Activated CD8-positive, alpha-beta memory T cell treated with anti-CD3 and anti-CD28 coated beads, Interleukin-2, amount 50 U/mL, for 24 hours (primary cell): ENCODE measurements at regions not wholly inside any gene's neighbourhood (a gene's known extent, or its start where the extent isn't known, plus 50 kb on each side); places are given as distances from the start of the nearest gene placed in this dataset.
"Not testable (repeated sequence)": the region's sequence is repeated elsewhere in the genome, so short reads cannot be mapped to it uniquely, and the experiment has no call there.

ENCODE experiments used
- DNase-seq: peaks from one replicate; pipeline ENCODE4 v3.0.0-alpha.2; 2020; ENCODE audit errors: extremely low read depth

DNA sequence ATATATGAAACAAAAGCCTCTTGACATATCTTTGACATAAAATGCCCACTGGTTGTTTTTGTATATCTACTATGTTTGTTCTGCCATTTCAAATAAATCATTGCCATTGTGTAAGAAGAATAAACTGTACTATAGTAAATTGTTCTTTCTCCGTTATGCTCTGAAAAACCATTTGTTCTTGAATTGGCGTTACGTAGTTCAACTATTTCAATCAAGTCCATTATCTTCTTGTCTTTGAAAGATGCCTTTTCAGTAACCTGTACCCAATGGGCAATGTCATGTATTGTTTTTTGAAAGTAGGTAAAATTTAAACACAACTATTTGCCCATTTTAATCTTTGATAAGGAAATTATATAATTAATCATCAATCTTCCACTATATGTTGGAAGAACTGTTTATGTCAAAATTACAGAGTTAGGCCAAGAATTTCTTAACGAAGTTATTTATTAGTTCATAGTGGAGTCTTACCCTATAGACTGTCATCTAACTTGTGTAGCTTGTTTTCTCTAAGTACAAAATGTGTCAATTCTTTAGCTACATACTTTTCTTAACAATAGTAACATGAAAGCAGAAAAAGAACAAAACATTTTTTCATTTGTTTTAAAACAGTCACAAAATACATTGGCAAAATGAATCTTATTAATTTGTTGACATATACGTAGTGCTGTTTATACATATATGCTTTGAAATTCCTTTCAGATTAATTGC, 294.8 kb downstream of the PTPRC start:
- no peak for DNase-seq

DNA sequence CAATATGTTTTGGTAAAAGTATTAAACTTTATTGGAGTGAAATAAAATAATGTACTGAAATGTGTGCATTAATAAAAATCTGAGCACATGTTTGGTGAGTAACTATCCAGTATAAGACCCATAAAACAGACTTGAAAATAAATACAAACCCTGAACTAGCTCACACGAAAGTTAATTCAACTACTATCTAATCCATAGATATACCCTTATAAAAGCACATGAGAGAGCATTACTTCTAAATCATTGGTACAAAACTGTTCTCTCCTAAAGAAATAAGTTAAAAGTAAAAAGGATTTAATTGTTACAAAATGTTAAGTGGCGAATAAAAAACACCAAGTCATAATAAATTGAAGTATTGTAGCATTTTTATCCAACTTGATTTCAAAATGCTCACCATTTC, 295.6 kb downstream of the PTPRC start:
- no peak for DNase-seq

DNA sequence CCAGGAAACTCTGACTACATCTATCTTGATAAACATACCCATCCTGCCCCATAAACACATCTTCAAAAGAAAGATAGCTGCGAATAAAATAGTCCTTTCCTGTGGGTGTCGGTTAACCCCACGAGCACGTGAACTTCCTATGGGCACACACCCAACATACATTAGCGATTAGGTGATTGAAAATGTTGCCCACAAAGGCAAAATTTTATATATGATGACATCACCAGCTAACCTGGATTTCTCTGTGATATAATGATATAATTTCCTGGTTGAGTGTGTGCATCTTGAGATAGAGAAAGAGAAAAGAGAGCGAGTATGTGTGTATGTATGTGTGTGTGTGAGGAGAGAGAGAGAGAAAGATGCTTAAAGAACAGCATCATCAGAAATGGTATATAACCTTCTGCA, 296.1 kb downstream of the PTPRC start:
- DNase-seq = peak; percentile 13

DNA sequence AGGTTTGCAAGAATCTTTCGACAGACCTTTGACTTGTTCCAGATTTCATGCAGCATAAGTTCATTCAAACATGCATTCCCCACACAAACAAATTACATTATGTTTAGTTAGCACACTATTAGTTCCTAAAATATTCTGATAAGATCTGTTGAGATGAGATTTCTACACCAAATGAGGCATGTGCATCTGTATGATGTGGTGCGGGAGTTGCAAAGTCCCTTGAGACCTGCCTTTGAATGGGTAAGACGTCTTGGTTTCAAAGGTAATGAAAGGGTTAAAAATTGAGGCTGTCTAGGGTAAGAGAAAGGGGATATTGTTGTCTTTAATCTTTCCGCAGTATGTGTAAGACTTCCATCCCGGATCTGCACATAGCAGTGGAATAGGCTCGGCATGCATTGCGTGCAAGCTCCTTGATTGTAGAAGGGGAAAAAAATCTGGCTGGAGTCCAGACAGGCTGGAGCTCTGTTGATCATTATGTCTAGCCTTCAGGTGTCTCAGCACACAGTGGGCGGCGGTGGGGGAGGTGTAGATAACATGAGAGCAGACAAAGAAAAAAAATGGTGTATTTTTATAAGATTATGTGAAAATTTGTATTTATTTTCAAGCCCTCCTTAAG, 296.6 kb downstream of the PTPRC start:
- no peak for DNase-seq

DNA sequence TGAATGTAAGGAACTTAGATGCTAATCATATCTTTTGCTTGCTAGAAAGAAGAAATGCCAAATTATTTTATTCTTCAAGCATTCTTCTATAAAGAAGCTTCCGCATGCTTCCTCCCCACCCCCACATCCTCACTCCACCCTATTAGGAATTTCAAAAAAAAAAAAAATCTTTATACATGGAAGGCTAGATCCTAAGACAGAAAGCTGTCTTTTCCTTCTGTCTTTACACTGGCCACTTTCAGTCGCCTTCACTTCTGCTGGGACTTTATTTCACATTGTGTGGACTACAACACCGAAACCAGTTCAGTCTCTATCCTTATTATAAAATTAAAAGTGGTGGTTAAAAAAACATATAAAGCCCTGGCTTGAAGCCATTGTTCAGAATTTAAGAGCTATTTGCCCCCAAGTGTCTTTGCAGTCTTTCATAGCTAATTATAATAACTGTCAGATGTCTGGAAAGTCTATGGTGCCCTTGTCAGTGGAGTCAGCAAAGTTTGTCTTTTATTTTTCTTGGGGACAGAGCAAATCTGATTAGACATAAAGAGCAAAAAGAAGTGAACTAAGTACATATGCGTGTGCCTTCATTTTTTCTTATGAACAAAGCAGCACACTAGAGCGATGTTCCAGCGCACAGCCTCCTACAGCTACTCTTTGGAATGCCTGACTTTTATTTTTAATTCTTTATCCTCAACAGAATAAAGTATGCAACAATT, 297.7 kb downstream of the PTPRC start:
- no peak for DNase-seq

DNA sequence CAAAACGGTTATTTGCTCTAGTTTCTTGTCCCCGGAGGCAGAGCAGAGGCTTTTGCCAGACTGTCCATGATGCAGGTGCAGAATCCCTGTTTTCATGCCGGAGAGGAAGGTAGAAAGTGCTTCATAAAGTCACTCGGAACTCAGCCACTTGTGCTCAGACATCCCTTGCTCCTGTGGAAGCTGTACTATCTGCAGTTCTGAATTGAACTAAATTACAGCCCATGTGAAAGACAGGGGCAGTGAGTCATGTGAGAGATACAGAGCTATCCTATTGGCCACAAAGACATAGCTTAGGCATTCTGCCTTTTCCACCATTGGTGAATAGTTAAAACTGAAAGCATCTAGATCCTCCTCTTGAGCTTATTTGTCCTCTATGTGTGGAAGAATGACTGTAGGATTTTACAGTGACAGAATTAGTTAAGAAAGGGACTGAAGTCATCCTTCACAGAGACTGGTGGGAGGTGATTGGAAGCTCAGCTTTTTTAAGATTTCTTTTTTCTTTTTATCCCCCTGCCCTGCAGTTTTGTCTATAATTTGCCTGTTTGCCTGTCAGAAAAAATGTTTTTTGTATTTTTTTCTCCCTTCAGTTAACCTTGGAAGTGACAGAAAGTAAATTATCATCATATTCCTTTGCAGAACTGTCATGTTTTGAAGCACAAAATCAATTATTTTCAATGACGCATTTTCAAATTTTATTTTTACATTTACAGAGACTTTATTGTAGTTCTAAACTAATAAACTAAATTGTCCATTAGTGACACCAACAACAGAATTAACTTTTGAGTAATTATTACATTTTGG, 298.6 kb downstream of the PTPRC start:
- DNase-seq = no peak

DNA sequence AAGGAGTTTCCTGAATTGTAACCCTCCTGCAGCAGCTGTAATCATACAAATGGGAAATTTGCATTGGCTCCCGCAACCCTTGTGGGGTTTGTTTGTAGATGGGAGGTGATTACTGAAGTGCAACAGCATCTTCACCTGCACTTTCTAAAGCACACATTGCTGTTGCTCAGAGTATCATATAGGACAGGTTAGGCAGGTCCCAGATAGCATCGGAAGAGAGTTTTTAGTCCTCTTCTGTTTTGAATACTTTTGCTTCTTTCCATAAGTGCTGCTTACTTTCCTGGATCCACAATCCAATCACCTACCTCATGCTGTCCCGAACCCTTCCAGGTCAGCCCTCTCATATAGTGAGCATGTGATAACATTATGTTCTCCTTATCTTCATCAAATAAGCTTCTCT, 300.4 kb downstream of the PTPRC start:
- DNase-seq = no peak

DNA sequence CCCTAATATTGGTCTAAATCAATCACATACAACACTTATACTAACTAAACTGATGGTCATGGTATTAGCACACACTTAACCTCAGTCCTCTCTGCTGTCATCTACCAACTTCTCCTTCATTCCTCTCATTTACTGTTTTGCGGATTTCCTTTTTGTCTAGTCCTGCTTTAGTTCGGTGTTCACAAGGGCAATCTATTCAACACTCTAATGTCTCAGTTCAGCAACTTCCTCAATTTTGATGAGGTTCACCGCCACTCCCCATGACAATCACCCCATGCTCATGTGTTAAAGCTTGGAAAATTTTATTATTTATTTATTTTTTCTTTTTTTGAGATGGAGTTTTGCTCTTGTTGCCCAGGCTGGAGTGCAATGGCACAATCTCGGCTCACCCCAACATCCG, 301.1 kb downstream of the PTPRC start:
- no peak for DNase-seq

DNA sequence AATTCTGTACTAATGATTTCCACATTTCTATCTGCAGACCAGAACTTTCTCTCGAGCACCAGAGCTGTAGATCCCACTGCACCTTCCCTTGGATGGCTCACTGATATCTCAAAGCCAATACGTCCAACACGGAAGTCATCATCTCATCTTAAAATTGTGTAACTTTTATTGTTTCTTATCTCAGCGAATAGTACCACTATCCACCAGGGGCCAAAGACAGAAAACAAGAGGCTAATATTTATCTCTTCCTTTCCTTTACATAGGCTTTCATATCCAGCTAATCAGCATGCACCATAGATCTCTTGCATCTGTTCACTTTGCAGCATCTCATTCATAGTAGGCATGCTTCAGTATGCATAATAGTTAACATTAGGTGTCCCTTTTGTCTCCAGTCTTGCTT, 303.6 kb downstream of the PTPRC start:
- DNase-seq = no peak

DNA sequence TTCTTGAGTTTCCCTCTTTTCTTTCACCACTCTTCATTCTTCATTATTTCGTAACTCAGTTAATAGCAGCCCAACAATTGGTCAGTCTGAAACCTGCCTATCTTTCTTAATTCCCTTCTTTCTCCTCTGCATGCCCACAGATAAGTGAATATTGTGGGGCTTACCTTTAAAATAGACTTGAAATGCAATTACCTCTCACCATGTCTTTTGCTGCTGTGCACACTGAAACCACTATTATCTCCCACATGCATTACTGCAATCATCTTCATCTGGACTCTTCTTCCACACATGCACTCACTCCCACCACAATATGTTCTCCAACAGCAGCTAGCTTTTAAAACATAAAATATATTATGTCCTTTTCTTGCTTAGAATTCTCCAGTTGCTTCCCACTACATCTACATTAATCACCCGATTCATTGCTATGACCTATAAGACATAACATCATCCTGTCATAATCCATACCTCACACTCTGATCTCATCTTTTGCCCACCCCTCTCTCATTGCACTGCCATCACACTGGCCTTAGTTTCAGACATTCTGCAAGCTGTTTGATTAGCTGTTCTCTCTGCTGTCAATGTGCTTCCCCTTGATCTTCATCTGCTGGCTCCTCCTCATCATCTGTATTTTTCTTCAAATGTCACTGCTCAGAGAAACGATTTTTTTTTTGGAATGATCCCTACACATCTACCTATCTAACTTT, 304.8 kb downstream of the PTPRC start:
- no peak for DNase-seq

DNA sequence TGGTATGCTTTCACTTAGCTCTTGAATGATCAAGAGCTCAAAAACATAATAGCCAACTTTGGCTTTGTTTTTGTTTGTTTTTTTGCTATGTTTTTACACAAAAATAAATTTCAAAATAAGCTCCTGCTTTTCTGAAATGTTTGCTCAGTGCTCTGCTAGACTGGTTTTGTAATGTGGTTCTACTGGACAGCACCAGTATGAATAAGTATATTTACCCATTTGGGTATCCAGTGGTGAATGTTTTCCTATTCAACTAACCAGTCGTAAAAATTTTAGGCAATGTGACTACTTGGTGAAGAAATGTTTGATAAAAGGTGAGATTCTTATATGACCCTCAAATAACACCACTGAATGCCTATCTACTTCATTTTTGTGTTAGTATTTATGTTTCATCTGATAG, 308.6 kb downstream of the PTPRC start:
- DNase-seq = no peak

DNA sequence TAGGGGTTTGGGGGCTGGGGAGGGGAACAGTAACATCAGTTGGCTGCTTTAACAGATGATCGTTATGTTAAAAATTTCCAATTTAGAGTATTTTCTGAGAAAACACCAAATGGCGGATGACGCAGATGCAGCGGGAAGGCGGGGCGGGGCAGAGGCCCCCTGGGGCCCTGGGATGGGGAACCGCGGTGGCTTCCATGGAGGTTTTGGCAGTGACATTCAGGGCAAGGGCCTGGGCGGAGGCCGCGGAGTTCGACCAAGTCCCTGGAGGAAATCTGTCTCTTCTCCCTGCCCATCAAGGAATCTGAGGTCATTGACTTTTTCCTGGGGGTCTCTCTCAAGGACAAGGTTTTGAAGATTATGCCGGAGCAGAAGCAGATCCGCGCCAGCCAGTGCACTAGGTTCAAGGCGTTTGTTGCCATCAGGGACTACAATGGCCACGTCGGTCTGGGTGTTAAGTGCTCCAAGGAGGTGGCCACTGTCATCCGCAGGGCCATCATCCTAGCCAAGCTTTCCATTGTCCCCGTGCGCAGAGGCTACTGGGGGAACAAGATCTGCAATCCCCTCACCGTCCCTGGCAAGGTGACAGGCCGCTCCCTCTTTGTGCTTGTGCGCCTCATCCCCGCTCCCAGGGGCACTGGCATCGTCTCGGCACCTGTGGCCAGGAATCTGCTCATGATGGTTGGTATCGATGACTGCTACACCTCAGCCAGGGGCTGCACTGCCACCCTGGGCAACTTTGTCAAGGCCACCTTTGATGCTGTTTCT, 310.2 kb downstream of the PTPRC start:
- no peak for DNase-seq

DNA sequence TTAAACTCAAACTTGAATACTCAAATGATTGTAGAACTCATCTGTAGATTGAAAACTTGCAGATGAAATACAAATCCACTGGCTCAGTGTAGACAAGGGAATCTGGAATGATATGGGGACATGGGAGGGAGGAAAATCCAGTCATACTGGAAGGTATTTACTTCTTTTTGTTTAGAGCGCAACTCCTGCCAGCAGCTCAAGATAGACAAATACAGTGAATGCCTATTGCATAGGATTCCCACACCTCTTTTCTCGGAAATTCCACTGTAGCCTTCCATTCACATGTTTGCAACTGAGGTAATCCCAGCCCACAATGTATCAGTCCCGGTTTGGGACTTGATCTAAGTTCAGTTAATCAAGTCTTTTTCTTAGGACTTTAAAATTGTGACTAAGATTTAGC, 311.2 kb downstream of the PTPRC start:
- no peak for DNase-seq

DNA sequence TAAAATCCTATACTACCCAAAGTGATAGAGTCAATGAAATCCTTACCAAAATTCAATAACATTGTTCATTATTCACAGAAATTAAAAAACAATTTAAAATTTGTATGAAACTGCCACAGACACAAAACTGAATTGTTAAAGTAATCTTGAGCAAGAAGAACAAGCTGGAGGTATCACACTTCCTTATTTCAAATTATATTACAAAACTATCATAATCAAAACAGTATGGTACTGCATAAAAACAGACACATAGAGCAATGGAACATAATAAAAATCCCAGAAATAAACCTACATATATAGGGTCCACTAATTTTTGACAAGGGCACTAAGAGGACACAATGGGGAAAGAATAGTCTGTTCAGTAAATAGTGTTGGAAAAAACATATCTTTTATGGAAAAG, 316.2 kb downstream of the PTPRC start:
- DNase-seq = no peak

DNA sequence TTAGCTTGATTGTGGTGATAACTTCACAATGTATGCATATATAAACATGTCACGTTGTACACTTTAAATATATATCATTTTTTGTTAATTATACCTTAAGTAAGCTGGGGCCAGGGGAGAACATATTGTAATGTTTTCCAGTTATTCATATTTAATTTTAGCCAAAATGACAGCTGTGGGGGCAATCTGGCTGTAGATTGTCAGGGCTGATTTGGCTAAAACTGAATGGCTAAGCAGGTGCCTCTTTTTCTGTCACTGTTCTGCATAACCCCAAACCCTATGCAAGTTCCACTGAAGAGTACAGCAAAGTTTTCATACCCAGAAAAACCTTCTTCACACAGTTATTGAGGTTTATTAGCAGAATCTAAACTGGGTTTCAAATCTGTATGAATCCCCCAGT, 318.2 kb downstream of the PTPRC start:
- DNase-seq = no peak

DNA sequence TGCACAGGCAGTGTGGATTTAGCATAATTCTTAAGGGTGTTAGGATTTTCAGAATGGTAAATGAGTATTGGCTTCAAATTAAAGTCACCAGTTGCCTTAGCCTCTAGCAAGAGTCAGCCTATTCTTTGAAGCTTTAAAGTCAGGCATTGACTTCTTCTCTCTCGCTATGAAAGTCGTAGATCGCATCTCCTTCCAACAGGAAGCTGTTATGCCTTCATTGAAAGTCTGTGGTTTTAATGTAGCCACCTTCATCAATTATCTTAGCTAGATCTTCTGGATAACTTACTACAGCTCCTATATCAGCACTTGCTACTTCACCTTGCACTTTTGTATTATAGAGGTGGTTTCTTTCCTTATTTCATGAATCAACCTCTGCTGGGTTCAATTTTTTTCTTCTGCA, 320.2 kb downstream of the PTPRC start:
- DNase-seq = no peak

DNA sequence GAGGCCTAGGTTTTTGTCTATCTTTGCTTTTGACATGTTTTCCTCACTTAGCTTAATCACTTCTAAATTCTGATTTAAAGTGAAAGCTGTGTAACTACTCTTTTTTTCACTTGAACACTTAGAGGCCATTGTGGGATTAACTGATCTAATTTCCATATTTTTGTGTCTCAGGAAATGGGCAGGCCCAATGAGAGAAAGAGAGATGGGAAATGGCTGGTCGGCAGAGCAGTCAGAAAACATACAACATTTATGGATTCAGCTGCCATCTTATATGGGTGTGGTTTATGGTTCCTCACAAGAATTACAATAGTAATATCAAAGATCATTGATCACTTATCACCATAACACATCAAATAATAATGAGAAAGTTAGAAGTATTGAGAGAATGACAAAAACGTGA, 320.8 kb downstream of the PTPRC start:
- DNase-seq = no peak

DNA sequence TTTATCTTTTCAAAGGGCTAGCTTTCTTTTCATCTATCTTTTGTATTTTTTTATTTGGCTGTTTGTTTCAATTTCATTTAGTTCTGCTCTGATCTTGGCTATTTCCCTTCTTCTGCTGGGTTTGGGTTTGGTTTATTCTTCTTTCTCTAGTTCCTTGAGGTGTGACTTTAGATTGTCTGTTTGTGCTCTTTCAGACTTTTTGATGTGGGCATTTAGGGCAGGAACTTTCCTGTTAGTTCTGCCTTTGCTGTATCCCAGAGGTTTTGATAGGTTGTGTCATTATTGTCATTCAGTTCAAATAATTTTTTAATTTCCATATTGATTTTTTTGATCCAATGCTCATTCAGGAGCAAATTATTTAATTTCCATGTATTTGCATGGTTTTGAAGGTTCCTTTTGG, 325.0 kb downstream of the PTPRC start:
- not testable (repeated sequence) for DNase-seq

DNA sequence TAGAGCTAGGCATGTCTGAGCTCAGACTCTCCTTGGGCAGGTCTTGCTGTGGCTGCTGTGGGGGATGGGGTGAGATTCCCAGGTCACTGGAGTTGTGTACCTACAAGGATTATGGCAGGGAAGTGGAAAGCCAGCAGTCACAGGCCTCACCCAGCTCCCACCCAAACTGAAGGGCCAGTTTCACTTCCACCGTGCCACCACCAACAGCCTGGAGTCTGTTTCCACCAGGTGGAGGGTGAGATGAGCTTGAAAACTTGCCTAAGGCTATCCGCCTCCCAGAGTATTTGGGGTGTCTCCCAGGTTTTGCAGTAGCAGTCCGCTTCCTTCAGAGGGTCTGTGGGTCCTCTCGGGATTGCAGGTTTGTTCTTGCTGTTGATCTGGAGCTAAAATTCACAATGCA, 327.7 kb downstream of the PTPRC start:
- no peak for DNase-seq

DNA sequence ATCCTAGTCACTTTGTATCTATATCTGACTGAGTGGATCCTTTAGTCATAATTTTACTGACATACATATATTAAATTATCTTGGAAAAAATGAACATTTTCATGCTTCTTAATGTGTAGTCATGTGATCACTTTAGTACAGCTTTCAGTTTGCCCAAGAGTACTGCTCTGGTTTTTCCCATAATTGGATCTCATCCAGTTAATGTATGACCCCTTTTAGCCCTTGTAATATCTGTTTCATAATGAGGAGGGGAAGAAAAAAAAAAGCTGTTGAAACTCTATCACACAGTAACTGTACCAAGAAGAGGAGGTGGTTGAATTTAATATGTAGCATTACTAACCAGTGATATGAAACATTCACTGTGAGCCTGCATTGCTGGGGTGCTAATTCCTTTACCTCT, 328.7 kb downstream of the PTPRC start:
- no peak for DNase-seq

DNA sequence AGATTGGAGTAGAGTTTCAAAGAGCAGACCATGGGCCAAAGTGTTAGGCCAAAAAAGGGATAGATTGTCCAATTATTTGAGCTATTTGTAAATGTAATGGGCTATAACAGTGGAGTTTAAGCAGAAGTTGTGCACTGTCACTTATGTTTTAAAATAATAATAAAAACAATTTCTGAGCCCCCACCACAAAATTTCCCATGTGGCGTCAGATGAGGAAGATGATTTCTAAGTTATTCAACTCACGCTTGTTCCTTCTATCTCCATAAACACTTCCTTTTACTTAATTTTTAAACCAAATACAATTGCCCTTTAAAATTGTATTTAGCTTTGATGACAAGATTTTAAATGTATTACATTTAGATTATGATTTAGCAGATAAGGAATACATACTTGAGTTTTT, 330.0 kb downstream of the PTPRC start:
- DNase-seq = no peak
